Endothelial cell (in vitro differentiated cells): ENCODE measurements at regions not wholly inside any gene's neighbourhood (a gene's known extent, or its start where the extent isn't known, plus 50 kb on each side); places are given as distances from the start of the nearest gene placed in this dataset.

Experiments
- DNase-seq: peaks from one replicate; pipeline ENCODE4 v3.0.0; 2021; ENCODE audit warnings: low spot score
- H3K27ac Mint-ChIP-seq: one replicate; pipeline ENCODE4 v1.8.0; 2021; ENCODE audit warnings: mixed read lengths, inconsistent platforms; ENCODE audit not compliant: unreplicated experiment
- H3K27me3 Mint-ChIP-seq: one replicate; pipeline ENCODE4 v1.8.0; 2021; ENCODE audit warnings: mild to moderate bottlenecking, moderate library complexity, mixed read lengths, inconsistent platforms; ENCODE audit not compliant: unreplicated experiment
- H3K36me3 Mint-ChIP-seq: one replicate; pipeline ENCODE4 v1.8.0; 2021; ENCODE audit warnings: mild to moderate bottlenecking, low read depth, mixed read lengths, inconsistent platforms; ENCODE audit not compliant: unreplicated experiment
- H3K4me1 Mint-ChIP-seq: one replicate; pipeline ENCODE4 v1.8.0; 2021; ENCODE audit warnings: mild to moderate bottlenecking, mixed read lengths, inconsistent platforms; ENCODE audit not compliant: unreplicated experiment
- H3K4me3 Mint-ChIP-seq: one replicate; pipeline ENCODE4 v1.8.0; 2021; ENCODE audit warnings: mild to moderate bottlenecking, mixed read lengths, inconsistent platforms; ENCODE audit not compliant: unreplicated experiment
- H3K9me3 Mint-ChIP-seq: one replicate; pipeline ENCODE4 v1.8.0; 2021; ENCODE audit warnings: mixed read lengths, inconsistent platforms; ENCODE audit not compliant: unreplicated experiment
- TF ChIP-seq, protein P1 (sequence below): fragments of 200-600 bp; sonication (generic); IDR thresholded peaks from one replicate; pipeline ENCODE4 v1.5.0; 2021; ENCODE audit warnings: antibody characterized with exemption; ENCODE audit not compliant: unreplicated experiment

DNA sequence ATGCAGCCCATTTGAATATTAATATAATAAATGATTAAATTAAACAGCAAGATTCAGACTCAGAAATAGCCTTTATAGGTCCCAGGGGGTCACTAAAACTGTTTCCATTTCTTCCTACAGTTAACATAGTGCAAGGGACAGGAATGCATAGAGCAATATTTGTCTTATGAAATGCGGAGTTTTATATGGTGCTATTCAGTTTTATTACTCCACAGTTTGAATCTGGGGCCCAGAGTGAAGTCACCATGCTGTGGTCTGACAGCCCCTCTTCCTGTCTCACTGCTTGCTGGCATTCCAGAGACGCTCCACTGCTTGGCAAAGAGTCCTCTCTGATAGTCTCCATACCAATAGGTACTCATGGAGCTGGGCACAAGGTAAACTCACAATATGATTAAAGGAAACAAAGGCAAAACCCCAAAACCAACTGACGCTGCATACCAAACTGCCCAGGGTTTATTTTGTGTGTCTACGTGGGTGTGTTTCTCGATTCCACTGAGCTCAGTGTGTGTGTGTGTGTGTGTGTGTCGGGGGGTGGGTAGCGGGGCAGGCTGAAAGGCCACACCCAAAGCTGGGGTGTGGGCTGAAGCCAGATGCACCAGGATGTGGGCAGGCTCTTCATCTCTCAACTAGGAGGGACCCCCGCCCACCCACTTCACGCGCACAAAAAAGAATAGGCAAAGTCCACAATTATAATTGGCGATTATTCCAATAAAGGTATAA is 277.9 kb downstream of the TSHZ3 start:
- Mint-ChIP-seq H3K9me3 (no peaks in the 10 kb centered on the region), H3K4me3 (no peak overlapping the region), H3K27ac (no peak overlapping the region), H3K36me3 (no peaks in the 10 kb centered on the region), H3K27me3 (peaks cover 1% of the 10 kb centered on the region), H3K4me1 (no peaks in the 10 kb centered on the region)
- TF ChIP-seq, protein P1, sequence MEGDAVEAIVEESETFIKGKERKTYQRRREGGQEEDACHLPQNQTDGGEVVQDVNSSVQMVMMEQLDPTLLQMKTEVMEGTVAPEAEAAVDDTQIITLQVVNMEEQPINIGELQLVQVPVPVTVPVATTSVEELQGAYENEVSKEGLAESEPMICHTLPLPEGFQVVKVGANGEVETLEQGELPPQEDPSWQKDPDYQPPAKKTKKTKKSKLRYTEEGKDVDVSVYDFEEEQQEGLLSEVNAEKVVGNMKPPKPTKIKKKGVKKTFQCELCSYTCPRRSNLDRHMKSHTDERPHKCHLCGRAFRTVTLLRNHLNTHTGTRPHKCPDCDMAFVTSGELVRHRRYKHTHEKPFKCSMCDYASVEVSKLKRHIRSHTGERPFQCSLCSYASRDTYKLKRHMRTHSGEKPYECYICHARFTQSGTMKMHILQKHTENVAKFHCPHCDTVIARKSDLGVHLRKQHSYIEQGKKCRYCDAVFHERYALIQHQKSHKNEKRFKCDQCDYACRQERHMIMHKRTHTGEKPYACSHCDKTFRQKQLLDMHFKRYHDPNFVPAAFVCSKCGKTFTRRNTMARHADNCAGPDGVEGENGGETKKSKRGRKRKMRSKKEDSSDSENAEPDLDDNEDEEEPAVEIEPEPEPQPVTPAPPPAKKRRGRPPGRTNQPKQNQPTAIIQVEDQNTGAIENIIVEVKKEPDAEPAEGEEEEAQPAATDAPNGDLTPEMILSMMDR = no peak
- no peak for DNase-seq

DNA sequence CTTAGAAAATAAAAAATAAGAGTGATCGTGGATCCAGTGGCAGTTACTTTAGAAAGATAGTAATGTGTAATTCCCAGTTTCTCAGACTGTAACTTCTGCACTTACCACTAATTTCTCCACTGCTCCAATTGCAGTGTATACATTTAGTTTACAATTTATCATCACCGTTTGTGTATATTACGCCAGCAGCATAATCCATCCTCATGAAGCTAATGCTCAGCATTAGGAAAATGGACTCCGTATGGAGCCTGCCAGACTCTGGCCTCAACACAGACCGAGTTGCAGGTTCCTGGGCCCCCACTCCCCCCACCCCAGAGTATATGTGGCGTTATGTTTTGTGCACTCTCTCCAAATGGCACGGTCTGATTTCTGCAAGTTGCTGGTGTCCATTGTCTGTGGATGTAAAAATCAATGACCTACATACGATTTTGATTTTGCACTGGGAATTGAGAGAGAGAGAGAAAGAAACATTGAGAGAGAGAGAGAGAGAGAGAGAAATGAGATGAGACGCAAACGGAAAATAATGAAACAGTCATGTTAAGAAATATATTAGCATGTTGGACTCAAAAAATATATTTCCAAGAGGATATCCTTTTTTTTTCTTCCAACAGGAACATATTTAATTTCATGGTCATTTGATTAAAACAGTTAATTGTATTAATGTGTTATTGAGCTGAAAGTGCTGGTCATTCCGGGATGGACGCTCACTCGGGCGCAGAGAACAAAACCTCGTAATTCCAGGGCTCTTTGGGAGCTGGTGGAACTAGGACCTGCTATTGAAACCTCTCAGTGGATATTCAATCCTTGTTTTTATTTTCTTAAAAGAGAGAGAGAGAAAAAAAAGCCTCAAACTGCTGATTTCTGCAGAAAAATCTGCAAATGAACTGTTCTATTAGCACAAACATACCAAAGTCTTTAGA is 278.8 kb downstream of the TSHZ3 start:
- Mint-ChIP-seq H3K36me3 (no peaks in the 10 kb centered on the region), H3K9me3 (no peaks in the 10 kb centered on the region), H3K4me3 (no peak overlapping the region), H3K27ac (no peak overlapping the region), H3K4me1 (no peaks in the 10 kb centered on the region), H3K27me3 (peaks cover 1% of the 10 kb centered on the region)
- TF ChIP-seq, protein P1 = no peak
- DNase-seq = no peak

DNA sequence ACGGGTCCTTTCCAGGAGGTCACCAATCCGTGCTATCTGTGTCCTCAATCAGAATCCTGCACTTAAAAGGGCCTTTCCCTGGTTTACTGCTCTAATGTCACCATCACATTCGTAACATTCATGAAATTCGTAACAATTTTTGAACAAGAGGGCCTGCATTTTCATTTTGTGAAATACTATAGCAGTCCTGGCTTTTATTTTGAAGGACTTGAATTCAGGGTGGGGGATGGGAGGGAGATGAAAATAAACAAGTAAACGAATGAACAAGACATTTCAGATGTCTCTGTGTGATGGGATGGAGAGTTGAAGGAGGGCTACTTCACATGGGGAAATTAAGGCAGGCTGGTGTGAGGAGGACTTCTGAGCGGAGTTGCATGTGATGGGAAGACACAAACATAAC is 281.0 kb downstream of the TSHZ3 start:
- H3K27ac Mint-ChIP-seq = no peak overlapping the region
- TF ChIP-seq, protein P1 = no peak
- no peaks in the 10 kb centered on the region for H3K4me1 Mint-ChIP-seq
- H3K36me3 Mint-ChIP-seq = no peaks in the 10 kb centered on the region
- DNase-seq = no peak
- H3K9me3 Mint-ChIP-seq = no peaks in the 10 kb centered on the region
- H3K4me3 Mint-ChIP-seq = no peak overlapping the region
- peaks cover 1% of the 10 kb centered on the region for H3K27me3 Mint-ChIP-seq

DNA sequence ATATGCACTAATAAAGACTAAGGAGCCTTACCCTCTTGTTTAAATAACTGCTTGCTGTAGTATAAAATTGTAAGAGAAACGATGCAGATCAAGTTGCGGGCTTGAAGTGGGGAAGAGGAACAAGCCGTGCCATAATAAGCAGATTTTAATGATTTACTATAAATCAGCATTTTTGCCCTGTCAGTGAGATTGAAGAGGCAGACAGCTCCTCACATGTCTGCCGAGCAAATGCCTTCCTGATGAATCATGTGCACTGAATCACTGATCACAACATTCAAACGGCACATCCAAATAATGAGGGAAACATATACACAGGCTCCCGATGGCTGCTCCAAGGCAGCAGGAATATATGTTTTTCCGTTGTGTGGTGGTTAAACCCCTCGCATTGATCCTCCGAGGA is 282.9 kb downstream of the TSHZ3 start:
- Mint-ChIP-seq H3K27me3 (peaks cover 1% of the 10 kb centered on the region), H3K27ac (no peak overlapping the region)
- TF ChIP-seq, protein P1 = no peak

DNA sequence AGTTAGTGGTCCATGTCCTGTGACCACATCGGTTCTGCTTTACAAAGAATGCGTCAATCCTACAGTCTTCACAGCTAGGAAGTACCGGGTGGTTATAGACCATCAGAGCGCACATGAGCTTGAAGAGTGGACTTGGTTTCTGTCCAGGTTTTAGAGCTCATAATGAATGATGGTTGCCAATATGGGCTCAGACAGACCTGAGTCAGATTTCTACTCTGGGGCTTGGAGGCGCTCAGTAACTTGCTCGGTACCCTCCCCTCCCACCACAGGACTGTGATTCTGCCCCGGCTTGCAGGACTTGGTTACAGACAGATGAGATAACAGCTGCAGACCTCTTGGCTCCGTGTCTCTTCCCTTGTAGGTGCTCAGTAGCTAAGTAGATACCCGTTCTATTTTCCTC is 284.7 kb downstream of the TSHZ3 start:
- Mint-ChIP-seq H3K36me3 (no peaks in the 10 kb centered on the region), H3K4me3 (no peak overlapping the region), H3K9me3 (no peaks in the 10 kb centered on the region), H3K4me1 (no peaks in the 10 kb centered on the region), H3K27ac (no peak overlapping the region), H3K27me3 (peaks cover 1% of the 10 kb centered on the region)
- TF ChIP-seq, protein P1 = no peak
- no peak for DNase-seq

More for the DNA sequence above, 282.9 kb downstream of the TSHZ3 start:
- Mint-ChIP-seq H3K4me3 (no peak overlapping the region), H3K36me3 (no peaks in the 10 kb centered on the region), H3K9me3 (no peaks in the 10 kb centered on the region), H3K4me1 (no peaks in the 10 kb centered on the region)
- DNase-seq = no peak
